GM12864 (cell line): ENCODE measurements at regions not wholly inside any gene's neighbourhood (a gene's known extent, or its start where the extent isn't known, plus 50 kb on each side); places are given as distances from the start of the nearest gene placed in this dataset.
"Not testable (repeated sequence)": the region's sequence is repeated elsewhere in the genome, so short reads cannot be mapped to it uniquely, and the experiment has no call there.

Source experiments
- DNase-seq: peaks from one replicate; pipeline ENCODE4 v3.0.0-alpha.2; 2011; ENCODE audit warnings: low read depth
- H3K4me3 ChIP-seq: 2 replicates; pipeline ENCODE4 v1.5.1; 2011; ENCODE audit warnings: mild to moderate bottlenecking, low read depth, low read length, control low read depth
- TF ChIP-seq, protein P1 (sequence below): IDR thresholded peaks from 2 replicates; pipeline ENCODE4 v1.5.1; 2011; ENCODE audit warnings: low read depth, mild to moderate bottlenecking, moderate library complexity, low read length, control low read depth, inconsistent platforms; ENCODE audit errors: missing control alignments

DNA sequence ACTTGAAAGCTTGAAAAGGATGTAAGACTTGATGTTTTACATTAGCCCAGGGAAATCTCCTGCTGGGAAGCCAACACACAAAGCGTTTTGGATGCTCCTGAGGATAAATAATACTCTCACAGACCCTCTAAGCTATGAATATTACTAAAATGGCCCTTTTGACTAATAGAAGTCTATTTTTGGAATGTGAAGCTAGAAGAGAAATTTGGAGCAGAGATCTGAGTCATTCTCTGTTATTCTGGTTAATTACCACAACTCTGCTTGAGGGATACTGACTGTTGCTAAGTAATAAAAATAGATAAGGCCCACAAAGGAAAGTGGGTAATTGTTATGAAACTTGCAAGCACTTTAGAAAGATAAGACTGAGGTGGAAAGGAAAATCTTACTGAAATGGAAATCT, 346.2 kb upstream of the STXBP6 start:
- no peak for DNase-seq
- TF ChIP-seq, protein P1, sequence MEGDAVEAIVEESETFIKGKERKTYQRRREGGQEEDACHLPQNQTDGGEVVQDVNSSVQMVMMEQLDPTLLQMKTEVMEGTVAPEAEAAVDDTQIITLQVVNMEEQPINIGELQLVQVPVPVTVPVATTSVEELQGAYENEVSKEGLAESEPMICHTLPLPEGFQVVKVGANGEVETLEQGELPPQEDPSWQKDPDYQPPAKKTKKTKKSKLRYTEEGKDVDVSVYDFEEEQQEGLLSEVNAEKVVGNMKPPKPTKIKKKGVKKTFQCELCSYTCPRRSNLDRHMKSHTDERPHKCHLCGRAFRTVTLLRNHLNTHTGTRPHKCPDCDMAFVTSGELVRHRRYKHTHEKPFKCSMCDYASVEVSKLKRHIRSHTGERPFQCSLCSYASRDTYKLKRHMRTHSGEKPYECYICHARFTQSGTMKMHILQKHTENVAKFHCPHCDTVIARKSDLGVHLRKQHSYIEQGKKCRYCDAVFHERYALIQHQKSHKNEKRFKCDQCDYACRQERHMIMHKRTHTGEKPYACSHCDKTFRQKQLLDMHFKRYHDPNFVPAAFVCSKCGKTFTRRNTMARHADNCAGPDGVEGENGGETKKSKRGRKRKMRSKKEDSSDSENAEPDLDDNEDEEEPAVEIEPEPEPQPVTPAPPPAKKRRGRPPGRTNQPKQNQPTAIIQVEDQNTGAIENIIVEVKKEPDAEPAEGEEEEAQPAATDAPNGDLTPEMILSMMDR, result no peak
- H3K4me3 ChIP-seq, result no peak overlapping the region

- TF ChIP-seq, protein P1, result no peak
- no peak for DNase-seq
- H3K4me3 ChIP-seq, result no peak overlapping the region
Measured at GRCh38 chr14:25394791-25395391, 344.9 kb upstream of the STXBP6 start.

DNA sequence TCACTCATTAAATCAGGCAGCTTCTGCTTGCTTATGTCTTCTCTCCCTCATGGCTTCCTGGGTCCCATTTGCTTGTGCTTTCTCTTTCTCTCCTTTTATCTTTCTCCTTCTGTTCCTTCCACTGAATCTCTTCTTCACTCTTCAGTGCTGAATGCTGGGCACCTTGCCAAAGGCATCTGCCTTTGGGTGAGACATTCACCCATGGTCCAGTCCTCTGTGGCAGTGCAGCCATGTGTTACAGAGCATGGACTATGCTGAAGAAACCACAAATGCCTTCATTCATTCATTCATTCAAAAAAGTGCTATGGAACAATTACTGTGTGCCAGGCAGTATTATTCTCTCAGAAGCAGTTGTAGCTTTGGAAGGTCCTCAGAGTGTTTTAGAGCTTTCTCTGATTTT, 344.4 kb upstream of the STXBP6 start:
- TF ChIP-seq, protein P1, result no peak
- H3K4me3 ChIP-seq, result no peak overlapping the region
- no peak for DNase-seq

DNA sequence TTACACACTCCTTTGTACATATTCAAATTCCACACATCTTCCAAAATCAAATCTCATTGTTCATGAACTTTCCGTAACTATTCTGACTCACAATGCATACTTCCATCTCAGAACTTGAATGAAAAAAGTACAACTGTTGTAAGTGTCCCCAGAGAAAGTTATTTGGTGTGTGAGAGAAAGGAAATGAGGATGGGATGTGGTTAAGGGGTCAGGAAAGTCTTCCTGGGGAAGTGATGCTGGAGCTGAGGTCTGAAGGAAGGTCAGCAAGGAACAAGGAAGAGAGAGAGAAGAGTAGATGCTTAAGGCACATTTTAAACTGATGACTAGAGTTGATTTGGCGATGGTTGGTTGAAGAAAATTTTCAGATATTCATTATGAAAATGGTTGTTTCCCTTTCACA, 340.0 kb upstream of the STXBP6 start:
- H3K4me3 ChIP-seq, result no peak overlapping the region
- TF ChIP-seq, protein P1, result no peak
- no peak for DNase-seq

DNA sequence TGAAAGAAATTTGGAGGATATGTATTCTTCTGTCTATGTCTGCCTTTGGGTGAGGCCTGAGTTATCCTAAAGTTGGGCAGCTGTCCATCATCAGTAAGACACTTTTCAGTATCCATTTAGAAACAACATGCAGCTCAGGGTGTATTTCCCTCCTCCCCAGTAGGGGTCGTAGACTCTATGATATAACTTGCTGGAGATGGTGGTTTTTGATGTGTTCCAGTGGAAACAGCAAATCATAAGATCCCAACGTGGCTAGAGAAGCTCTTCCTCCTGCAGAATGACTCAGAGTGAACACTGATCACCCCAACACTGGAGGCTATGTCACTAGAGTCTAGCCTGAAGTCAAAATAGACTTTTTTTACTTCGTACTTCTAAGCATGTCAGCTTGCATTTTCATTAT, 331.6 kb upstream of the STXBP6 start:
- H3K4me3 ChIP-seq, result no peak overlapping the region
- no peak for DNase-seq
- TF ChIP-seq, protein P1, result peak; percentile 25

GRCh38 chr14:25375639-25376038, 325.7 kb upstream of the STXBP6 start:
- H3K4me3 ChIP-seq, result no peak overlapping the region

GRCh38 chr14:25371068-25371467, 321.1 kb upstream of the STXBP6 start:
- H3K4me3 ChIP-seq, result no peak overlapping the region
- TF ChIP-seq, protein P1, result no peak
- DNase-seq, result no peak

More at GRCh38 chr14:25375639-25376038, 325.7 kb upstream of the STXBP6 start:
- TF ChIP-seq, protein P1, result no peak
- no peak for DNase-seq

DNA sequence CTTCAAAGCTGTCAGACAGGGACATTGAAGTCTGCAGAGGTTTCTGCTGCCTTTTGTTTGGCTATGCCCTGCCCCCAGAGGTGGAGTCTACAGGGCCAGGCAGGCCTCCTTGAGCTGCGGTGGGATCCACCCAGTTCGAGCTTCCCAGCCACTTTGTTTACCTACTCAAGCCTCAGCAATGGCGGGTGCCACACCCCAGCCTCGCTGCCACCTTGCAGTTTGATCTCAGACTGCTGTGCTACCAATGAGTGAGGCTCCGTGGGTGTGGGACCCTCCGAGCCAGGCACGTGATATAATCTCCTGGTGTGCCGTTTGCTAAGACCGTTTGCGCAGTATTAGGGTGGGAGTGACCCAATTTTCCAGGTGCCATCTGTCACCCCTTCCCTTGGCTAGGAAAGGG, 320.1 kb upstream of the STXBP6 start:
- not testable (repeated sequence) for H3K4me3 ChIP-seq, DNase-seq
